ENCODE measurements at regions not wholly inside any gene's neighbourhood (a gene's known extent, or its start where the extent isn't known, plus 50 kb on each side); places are given as distances from the start of the nearest gene placed in this dataset.
"Not testable (repeated sequence)": the region's sequence is repeated elsewhere in the genome, so short reads cannot be mapped to it uniquely, and the experiment has no call there.

DNA sequence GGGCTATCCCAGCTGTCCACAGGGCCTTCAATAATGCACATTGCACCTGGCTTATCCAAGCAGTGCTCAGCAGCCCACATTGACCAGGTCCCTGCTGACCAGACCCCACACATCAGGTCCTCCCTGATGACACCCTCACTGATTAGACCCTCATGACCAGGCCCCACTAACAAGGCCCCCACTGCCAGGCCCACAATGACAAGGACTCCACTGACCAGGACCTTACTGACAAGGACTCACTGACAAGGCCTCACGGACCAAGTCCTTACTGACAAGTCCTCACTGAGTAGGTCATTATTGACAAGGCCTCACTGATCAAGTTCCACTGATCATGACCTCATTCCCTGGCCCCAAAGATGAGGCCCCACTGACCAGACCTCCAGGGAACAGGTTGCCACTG, 3837.8 kb upstream of the OR11H1 start:
- H3K27me3 ChIP-seq; H3K4me3 ChIP-seq; H3K4me1 ChIP-seq; H3K36me3 ChIP-seq; H3K9me3 ChIP-seq; intact Hi-C loops (cut with DNase I); DNase-seq (ENCODE audit: extremely low spot score in 2 of 2); H3K27ac ChIP-seq: not testable (repeated sequence)

DNA sequence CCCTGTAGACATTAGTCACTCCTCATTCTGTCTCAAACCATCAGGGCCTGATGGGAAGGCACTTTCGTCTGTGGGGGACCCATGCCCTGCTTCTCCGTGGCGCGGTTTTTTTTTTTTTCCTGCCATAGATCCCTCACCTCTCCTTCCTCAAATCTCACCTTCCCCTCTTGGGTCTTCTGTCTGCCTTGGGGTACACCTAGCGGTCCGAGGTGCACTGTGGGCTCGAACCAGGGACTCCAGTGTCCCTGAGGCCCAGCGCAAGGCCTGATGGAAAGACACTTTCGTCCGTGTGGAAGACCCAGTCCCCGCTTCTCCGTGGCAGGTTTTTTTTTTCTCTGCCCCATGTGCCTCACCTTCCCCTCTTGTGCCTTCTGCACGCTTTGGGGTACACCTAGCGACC, 3824.4 kb upstream of the OR11H1 start:
- H3K4me1 ChIP-seq; H3K36me3 ChIP-seq; H3K4me3 ChIP-seq; H3K27me3 ChIP-seq; intact Hi-C loops (cut with DNase I); H3K9me3 ChIP-seq; H3K27ac ChIP-seq: not testable (repeated sequence)
- DNase-seq (ENCODE audit: extremely low spot score in 2 of 2): peak; percentile 20 to 31

DNA sequence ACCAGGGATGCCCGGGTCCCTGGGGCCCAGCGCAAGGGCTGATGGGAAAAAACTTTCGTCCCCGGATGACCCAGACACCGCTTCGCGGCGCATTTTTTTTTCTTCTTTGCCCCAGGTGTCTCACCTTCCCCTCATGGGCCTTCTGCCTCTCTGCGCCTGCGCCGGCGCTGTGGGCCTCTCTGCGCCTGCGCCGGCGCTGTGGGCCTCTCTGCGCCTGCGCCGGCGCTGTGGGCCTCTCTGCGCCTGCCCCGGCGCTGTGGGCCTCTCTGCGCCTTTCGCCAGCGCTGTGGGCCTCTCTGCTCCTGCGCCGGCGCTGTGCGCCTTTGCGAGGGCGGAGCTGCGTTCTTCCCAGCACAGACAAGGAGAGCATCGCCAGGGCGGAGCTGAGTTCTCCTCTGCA, 3821.2 kb upstream of the OR11H1 start:
- H3K9me3 ChIP-seq; H3K27me3 ChIP-seq; H3K4me1 ChIP-seq; H3K27ac ChIP-seq; H3K4me3 ChIP-seq; intact Hi-C loops (cut with DNase I); H3K36me3 ChIP-seq; DNase-seq (ENCODE audit: extremely low spot score in 2 of 2): not testable (repeated sequence)
